Gastrocnemius medialis (tissue), 4 donors: ENCODE measurements at regions not wholly inside any gene's neighbourhood (a gene's known extent, or its start where the extent isn't known, plus 50 kb on each side); places are given as distances from the start of the nearest gene placed in this dataset.

Source experiments
- CTCF ChIP-seq, 5 experiments: fragments of 450-650 bp in 3 of 5; fragments of 200-600 bp in 2 of 5; sonication (generic) in 2 of 5; IDR thresholded peaks in 4 of 5; conservative IDR thresholded peaks in 1 of 5; 1 replicate in 4 of 5; 2 replicates in 1 of 5; pipeline ENCODE4 v1.5.1; 2016 to 2019; ENCODE audit warnings: antibody characterized with exemption in 5 of 5, mild to moderate bottlenecking in 3 of 5, moderate library complexity in 3 of 5
- POLR2A ChIP-seq, 2 donors: fragments of 450-650 bp; IDR thresholded peaks; one replicate each; pipeline ENCODE4 v1.6.1; 2017; ENCODE audit warnings: antibody characterized with exemption in 2 of 2, mild to moderate bottlenecking in 2 of 2, moderate library complexity in 2 of 2

DNA sequence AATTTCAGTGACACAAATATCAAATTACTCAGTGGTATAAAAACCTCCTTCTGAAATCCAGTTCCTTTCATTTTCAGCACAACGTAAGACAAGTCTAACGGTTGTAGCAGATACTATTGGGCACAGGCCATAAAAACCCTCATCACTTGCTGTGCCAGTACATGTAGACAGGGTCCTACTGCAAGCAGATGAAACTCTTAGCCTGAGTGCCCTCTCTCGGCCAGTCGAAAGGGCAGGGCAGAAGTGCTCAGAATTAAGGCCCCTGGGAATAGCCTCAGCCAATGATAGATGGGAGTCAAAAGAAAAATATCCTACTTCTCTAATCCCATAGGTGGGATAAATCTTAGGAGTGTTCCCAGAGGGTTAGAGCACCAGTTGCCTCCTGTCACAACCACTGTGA lies 168.5 kb upstream of the FER start:
- TF ChIP-seq CTCF (IDR thresholded peaks at IDR 0.05 in 4 of 5, conservative IDR thresholded peaks at IDR 0.05 in 1 of 5) (no peak), POLR2A (IDR thresholded peaks at IDR 0.05) (no peak)
